Esophagus muscularis mucosa (tissue), 4 donors: ENCODE measurements at regions not wholly inside any gene's neighbourhood (a gene's known extent, or its start where the extent isn't known, plus 50 kb on each side); places are given as distances from the start of the nearest gene placed in this dataset.

Experiments
- DNase-seq: peaks from one replicate; pipeline ENCODE4 v3.0.0-alpha.2; 2017; ENCODE audit errors: extremely low spot score
- H3K27ac ChIP-seq, 4 donors: fragments of 200-600 bp; sonication (generic); replicated peaks in 1 of 4; 1 replicate in 3 of 4; 2 replicates in 1 of 4; pipeline ENCODE4 v1.5.1; 2016 to 2019; ENCODE audit warnings: mild to moderate bottlenecking in 1 of 4
- H3K27me3 ChIP-seq, 4 donors: fragments of 200-600 bp; sonication (generic); one replicate each; pipeline versions ENCODE4 v1.5.1 to v1.6.0; 2016 to 2019
- H3K36me3 ChIP-seq, 4 donors: fragments of 200-600 bp; sonication (generic); one replicate each; pipeline ENCODE4 v1.5.1; 2016 to 2019
- H3K4me1 ChIP-seq, 4 donors: fragments of 200-600 bp; sonication (generic); one replicate each; pipeline ENCODE4 v1.5.1; 2016 to 2019
- H3K4me3 ChIP-seq, 4 donors: fragments of 200-600 bp; sonication (generic); 1 replicate in 2 of 4; 2 replicates in 2 of 4; pipeline ENCODE4 v1.5.1; 2016 to 2019; ENCODE audit warnings: mild to moderate bottlenecking in 4 of 4, moderate library complexity in 1 of 4
- H3K9me3 ChIP-seq, 4 donors: fragments of 200-600 bp; sonication (generic); 1 replicate in 3 of 4; 2 replicates in 1 of 4; pipeline ENCODE4 v1.5.1; 2016 to 2019
- CTCF ChIP-seq, 3 experiments: fragments of 200-600 bp in 2 of 3; fragments of 450-650 bp in 1 of 3; sonication (generic) in 2 of 3; IDR thresholded peaks; one replicate each; pipeline ENCODE4 v1.5.1; 2017 to 2019; ENCODE audit warnings: antibody characterized with exemption in 3 of 3, mild to moderate bottlenecking in 2 of 3, moderate library complexity in 1 of 3
- EP300 ChIP-seq: sonication (generic); formaldehyde crosslinking; IDR thresholded peaks from one replicate; pipeline ENCODE4 v1.6.1; 2017; ENCODE audit warnings: antibody characterized with exemption
- POLR2A ChIP-seq: fragments of 450-650 bp; IDR thresholded peaks from one replicate; pipeline ENCODE4 v1.6.1; 2017; ENCODE audit warnings: antibody characterized with exemption, moderate library complexity, mild to moderate bottlenecking, low read depth
- POLR2AphosphoS5 ChIP-seq, 2 donors: sonication (generic); formaldehyde crosslinking; IDR thresholded peaks; one replicate each; pipeline ENCODE4 v1.6.1; 2017; ENCODE audit warnings: antibody characterized with exemption in 2 of 2
- WGBS: methylation state at CpG from one replicate; pipeline ENCODE4 v1.1.5; 2018; 5-methylcytosine and 5-hydroxymethylcytosine counted together
- intact Hi-C: fragments of 100-400 bp; cut with DNase I; formaldehyde crosslinking; loops from one replicate; pipeline ENCODE4 v1.15.1; 2023

- H3K9me3 ChIP-seq, result no peaks in the 10 kb centered on the region
- no peak for DNase-seq
- WGBS, result 79% methylated on average over 5 of the region's 5 CpGs
- TF ChIP-seq POLR2AphosphoS5 (IDR thresholded peaks at IDR 0.05) (no peak), EP300 (no peak), CTCF (IDR thresholded peaks at IDR 0.05) (no peak), POLR2A (no peak)
- intact Hi-C loops, result no loop called here
- no peaks in the 10 kb centered on the region for H3K36me3 ChIP-seq
- H3K27ac ChIP-seq, result no peak overlapping the region
- H3K4me3 ChIP-seq, result no peak overlapping the region
- H3K27me3 ChIP-seq, result peaks cover 0 to 26% (median 0%) of the 10 kb centered on the region in 4 donors
- H3K4me1 ChIP-seq, result no peaks in the 10 kb centered on the region
Measured at GRCh38 chr22:35138521-35138920, 72.6 kb downstream of the ISX start.

GRCh38 chr22:35140879-35141745 is 75.2 kb downstream of the ISX start:
- no peak overlapping the region for H3K4me3 ChIP-seq
- WGBS, result 40% methylated on average over 9 of the region's 12 CpGs

GRCh38 chr22:35148381-35148780 is 82.4 kb downstream of the ISX start:
- no peaks in the 10 kb centered on the region for H3K9me3 ChIP-seq
- no peak for DNase-seq
- no peak for TF ChIP-seq EP300
- no peak for TF ChIP-seq CTCF (IDR thresholded peaks at IDR 0.05)
- TF ChIP-seq POLR2A, result no peak
- no peak for TF ChIP-seq POLR2AphosphoS5 (IDR thresholded peaks at IDR 0.05)
- H3K4me3 ChIP-seq, result no peak overlapping the region
- WGBS, result 88% methylated on average over 1 of the region's 2 CpGs
- peaks cover 0 to 5% (median 0%) of the 10 kb centered on the region in 4 donors for H3K4me1 ChIP-seq
- no peak overlapping the region for H3K27ac ChIP-seq
- intact Hi-C loops, result no loop called here
- H3K36me3 ChIP-seq, result no peaks in the 10 kb centered on the region
- H3K27me3 ChIP-seq, result peaks cover 0 to 45% (median 0%) of the 10 kb centered on the region in 4 donors

More at GRCh38 chr22:35140879-35141745, 75.2 kb downstream of the ISX start:
- intact Hi-C loops, result no loop called here
- Histone ChIP-seq H3K27ac (no peak overlapping the region), H3K27me3 (peaks cover 0 to 24% (median 0%) of the 10 kb centered on the region in 4 donors), H3K4me1 (no peaks in the 10 kb centered on the region), H3K36me3 (no peaks in the 10 kb centered on the region), H3K9me3 (no peaks in the 10 kb centered on the region)
- no peak for DNase-seq
- TF ChIP-seq POLR2A (no peak), POLR2AphosphoS5 (IDR thresholded peaks at IDR 0.05) (no peak), EP300 (no peak), CTCF (IDR thresholded peaks at IDR 0.05) (no peak)

GRCh38 chr22:35148866-35149548 is 83.0 kb downstream of the ISX start:
- no peak overlapping the region for H3K27ac ChIP-seq
- no peak overlapping the region for H3K4me3 ChIP-seq
- peaks cover 0 to 5% (median 0%) of the 10 kb centered on the region in 4 donors for H3K4me1 ChIP-seq
- WGBS, result 72% methylated on average over 8 of the region's 10 CpGs
- TF ChIP-seq CTCF (IDR thresholded peaks at IDR 0.05), result no peak
- H3K9me3 ChIP-seq, result no peaks in the 10 kb centered on the region
- intact Hi-C loops, result no loop called here
- no peaks in the 10 kb centered on the region for H3K36me3 ChIP-seq
- peaks cover 0 to 51% (median 0%) of the 10 kb centered on the region in 4 donors for H3K27me3 ChIP-seq
- DNase-seq, result no peak
